ENCODE measurements at regions not wholly inside any gene's neighbourhood (a gene's known extent, or its start where the extent isn't known, plus 50 kb on each side); places are given as distances from the start of the nearest gene placed in this dataset.

- TF ChIP-seq NR1H2 (CRISPR knock-in tag; IDR thresholded peaks at IDR 0.05; ENCODE audit: borderline replicate concordance, low read depth) (no peak), ZNF546 (CRISPR knock-in tag; conservative IDR thresholded peaks at IDR 0.05) (no peak), ATM (IDR thresholded peaks at IDR 0.05; ENCODE audit: borderline replicate concordance) (no peak), ZNF775 (CRISPR knock-in tag; IDR thresholded peaks at IDR 0.05; ENCODE audit: borderline replicate concordance) (peak; percentile 69; the same call in 1 of the 2 replicates), PRDM15 (CRISPR knock-in tag; IDR thresholded peaks at IDR 0.05) (peak; percentile 77), RCOR2 (CRISPR knock-in tag; IDR thresholded peaks at IDR 0.05) (peak; percentile 37; the same call in 1 of the 2 replicates), ZBTB40 (IDR thresholded peaks at IDR 0.05) (no peak), ZBTB40 (CRISPR knock-in tag; IDR thresholded peaks at IDR 0.05) (no peak), NCOR1 (IDR thresholded peaks at IDR 0.05; ENCODE audit: borderline replicate concordance, low read length) (peak; percentile 80; the same call in 1 of the 2 replicates), MBNL3 (CRISPR knock-in tag; conservative IDR thresholded peaks at IDR 0.05) (no peak), ZBTB7A (CRISPR knock-in tag; IDR thresholded peaks at IDR 0.05) (peak; percentile 79), ZNF747 (CRISPR knock-in tag; IDR thresholded peaks at IDR 0.05; ENCODE audit: borderline replicate concordance) (no peak), ZNF468 (CRISPR knock-in tag; IDR thresholded peaks at IDR 0.05) (no peak), NCOA5 (CRISPR knock-in tag; IDR thresholded peaks at IDR 0.05) (no peak), ZNF24 (IDR thresholded peaks at IDR 0.05) (no peak), ARNTL (CRISPR knock-in tag; IDR thresholded peaks at IDR 0.05) (0 out of 2 replicates have a peak, but pooled peaks have one; percentile 44)
Observed at GRCh38 chr12:3959799-3960560, 86.8 kb upstream of the PARP11 start (continued).
